ENCODE measurements at regions not wholly inside any gene's neighbourhood (a gene's known extent, or its start where the extent isn't known, plus 50 kb on each side); places are given as distances from the start of the nearest gene placed in this dataset.

DNA sequence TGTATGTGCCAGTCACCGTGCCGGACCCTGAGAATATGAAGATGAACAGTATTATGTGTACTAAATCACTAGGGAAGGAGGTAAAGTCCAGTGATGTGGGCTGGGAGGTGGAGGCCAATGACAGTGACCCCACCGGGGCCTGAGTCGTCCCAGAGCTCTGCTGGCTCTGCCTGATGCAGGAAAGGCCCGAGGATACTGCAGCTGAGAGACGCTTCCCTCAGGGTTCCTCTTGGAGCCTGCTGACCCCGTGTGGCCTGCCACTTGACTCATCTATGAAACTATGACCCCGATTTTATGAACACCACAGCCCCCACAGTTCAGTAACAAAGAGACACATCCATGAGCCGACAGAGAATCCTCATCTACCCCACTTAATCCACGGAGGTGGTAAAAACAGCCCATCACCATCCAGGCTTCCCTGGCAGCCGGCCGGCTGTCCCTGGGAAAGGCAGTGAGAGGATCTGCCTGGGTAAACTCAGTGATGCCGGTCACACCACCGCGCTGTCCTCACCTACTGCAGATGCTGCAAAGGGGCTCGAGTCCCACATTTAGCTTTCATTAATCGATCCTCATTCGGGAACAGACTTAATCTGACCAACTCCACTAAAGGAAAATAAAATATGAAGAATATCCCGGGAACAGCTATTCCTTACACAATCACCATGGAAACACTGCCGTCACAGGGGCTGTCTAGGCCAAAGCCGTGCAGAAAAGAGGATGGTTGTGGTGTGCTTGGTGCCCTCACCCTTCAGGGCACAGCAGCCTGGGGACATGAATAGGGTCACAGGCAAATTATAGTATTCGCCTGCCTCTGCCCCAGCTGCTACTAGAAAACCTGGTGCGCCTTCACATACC, 82.9 kb downstream of the ARRDC4 start (continued):
- TF ChIP-seq REST (IDR thresholded peaks at IDR 0.05; ENCODE audit: borderline replicate concordance) (peak; percentile 33; the same call in 1 of the 2 replicates), REST (CRISPR knock-in tag; IDR thresholded peaks at IDR 0.05; ENCODE audit: low read depth) (no peak), RAD21 (CRISPR knock-in tag; conservative IDR thresholded peaks at IDR 0.05 in 1 of 2, IDR thresholded peaks at IDR 0.05 in 1 of 2) (peak in 1 of 2 experiments; percentile 37; a peak in 2 of 4 replicates), RFX1 (IDR thresholded peaks at IDR 0.05) (peak; percentile 9; the same call in 1 of the 2 replicates)
